NCI-H345 (cell line): ENCODE measurements at regions not wholly inside any gene's neighbourhood (a gene's known extent, or its start where the extent isn't known, plus 50 kb on each side); places are given as distances from the start of the nearest gene placed in this dataset.
A peak's percentile ranks its signal among the peaks of the same experiment; 100 is the strongest.
"Not testable (repeated sequence)": the region's sequence is repeated elsewhere in the genome, so short reads cannot be mapped to it uniquely, and the experiment has no call there.

Source experiments
- DNase-seq: peaks from one replicate; lab custom pipeline; 2025; lab: John Stamatoyannopoulos, UW

GRCh38 chrX:124717537-124717936 lies 371.2 kb downstream of the SH2D1A start:
- DNase-seq = no peak

GRCh38 chrX:124719060-124719459 lies 372.7 kb downstream of the SH2D1A start:
- no peak for DNase-seq

DNA sequence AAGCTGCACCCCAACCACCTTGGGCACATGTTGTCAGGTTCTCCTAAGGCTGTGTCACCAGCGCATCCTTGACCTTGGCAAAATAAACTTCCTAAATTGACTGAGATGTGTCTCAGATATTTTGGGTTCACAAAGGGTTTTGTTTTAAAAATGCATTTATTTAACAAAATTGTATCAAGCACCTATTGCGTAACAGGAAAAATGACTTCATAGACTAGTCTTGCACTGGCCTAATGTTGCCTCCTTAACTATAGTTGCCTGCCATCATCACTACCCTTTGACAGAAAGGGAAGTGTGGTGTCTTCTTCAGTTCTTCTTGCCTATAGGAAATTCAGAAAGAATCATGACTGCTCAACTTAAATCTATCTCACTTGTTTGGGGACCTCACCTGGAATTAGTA lies 374.2 kb downstream of the SH2D1A start:
- DNase-seq = no peak

GRCh38 chrX:124725502-124725901 lies 379.1 kb downstream of the SH2D1A start:
- DNase-seq = no peak

GRCh38 chrX:124726292-124726691 lies 379.9 kb downstream of the SH2D1A start:
- DNase-seq = no peak

GRCh38 chrX:124726881-124727280 lies 380.5 kb downstream of the SH2D1A start:
- DNase-seq = no peak

DNA sequence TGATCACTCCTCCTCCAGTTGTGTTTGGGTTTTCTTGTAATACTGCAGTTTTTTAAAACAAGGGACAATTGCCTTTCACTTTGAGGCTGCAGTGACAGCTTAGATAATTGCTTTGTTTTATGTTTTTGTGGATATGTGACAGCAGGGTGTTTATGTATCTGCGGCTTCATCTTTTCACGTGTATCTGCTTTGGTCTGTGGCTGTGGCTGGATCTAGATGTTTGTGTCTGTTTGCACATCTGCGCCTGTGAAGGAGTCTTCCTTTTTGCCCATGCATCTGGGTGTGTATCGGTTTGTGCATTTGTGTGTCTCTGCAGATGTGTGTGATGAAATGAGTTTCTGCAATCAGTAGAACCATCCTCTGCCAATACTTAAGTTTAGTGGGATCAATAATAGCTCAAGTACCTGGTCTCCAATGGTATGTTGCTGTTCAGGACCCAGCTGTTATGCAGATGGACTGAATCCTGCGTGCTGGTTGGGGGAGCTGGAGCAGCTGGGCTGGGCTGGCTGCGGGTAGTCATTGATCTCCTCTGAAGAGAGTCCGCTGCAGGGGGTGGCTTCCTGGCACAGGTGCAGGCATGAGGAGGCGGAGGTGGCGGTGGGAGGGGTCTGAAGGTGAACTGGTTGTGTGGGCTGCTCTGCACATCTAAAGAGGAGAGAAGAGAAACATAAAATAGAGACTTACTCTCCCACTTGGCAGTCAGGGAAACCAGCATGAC lies 390.3 kb downstream of the SH2D1A start:
- peak; percentile 55 for DNase-seq

- DNase-seq = no peak
Measured at GRCh38 chrX:124737771-124738170, 391.4 kb downstream of the SH2D1A start.

- no peak for DNase-seq
Measured at GRCh38 chrX:124747295-124747694, 400.9 kb downstream of the SH2D1A start.

GRCh38 chrX:124764354-124764753 lies 418.0 kb downstream of the SH2D1A start:
- no peak for DNase-seq

- no peak for DNase-seq
Measured at GRCh38 chrX:124769166-124769565, 422.8 kb downstream of the SH2D1A start.

DNA sequence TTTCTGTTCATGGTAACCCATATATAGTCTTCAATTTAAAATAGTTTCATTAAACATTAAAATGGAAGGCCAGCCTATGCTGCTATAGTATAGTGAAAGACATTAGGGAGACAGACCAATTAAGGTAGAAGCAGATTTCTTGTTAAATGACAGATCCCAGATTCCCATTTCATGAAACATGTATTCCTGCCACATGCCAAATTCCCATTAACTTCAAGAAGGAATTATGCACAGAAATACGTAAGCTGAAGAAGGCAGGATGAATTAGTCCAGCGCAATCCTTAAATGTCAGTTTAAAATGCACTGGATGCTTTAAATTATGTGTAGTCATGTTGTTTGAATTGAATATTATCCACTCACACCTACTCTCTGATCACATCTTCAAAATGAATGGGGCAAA lies 424.9 kb downstream of the SH2D1A start:
- DNase-seq = no peak

GRCh38 chrX:124788253-124788652 lies 441.9 kb downstream of the SH2D1A start:
- DNase-seq = not testable (repeated sequence)

DNA sequence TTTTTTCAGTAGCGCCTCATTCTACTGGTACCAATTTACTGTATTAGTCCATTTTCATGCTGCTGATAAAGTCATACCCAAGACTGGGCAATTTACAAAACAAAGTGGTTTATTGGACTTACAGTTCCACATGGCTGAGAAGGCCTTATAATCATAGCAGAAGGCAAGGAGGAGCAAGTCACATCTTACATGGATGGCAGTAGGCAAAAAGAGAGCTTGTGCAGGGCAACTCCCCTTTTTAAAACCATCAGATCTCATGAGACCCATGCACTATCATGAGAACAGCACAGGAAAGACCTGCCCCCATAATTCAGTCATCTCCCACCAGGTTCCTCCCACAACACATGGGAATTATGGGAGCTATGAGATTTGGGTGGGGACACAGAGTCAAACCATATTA lies 443.5 kb downstream of the SH2D1A start:
- not testable (repeated sequence) for DNase-seq

DNA sequence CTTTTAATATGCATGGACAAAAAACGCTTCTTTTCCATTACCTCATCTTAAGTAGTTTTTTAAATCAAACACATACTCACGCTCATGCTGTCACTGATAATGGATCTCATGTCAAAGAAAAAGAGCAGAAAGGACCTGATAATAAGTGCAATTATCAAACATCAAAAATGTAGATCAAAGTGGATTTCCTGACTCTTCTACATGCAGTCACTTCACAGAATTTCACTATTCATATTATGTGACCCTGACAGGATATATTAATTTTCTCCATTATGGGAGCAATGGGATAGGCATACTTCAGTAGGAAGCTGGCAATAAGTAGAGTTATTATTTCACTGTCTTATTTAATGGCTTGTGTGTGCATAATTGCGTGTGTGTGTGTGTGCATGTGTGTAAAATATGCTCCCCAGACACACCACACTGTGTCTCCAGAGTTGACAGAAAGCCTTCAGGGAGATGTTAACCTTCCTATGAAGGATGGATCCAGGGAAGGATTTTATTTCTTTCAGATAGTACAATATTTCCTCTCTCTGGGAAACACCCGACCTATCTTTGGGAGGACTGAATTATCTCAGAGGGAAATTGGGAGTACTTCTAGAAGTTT lies 445.2 kb downstream of the SH2D1A start:
- DNase-seq = no peak

GRCh38 chrX:124796989-124797388 lies 450.6 kb downstream of the SH2D1A start:
- DNase-seq = no peak

DNA sequence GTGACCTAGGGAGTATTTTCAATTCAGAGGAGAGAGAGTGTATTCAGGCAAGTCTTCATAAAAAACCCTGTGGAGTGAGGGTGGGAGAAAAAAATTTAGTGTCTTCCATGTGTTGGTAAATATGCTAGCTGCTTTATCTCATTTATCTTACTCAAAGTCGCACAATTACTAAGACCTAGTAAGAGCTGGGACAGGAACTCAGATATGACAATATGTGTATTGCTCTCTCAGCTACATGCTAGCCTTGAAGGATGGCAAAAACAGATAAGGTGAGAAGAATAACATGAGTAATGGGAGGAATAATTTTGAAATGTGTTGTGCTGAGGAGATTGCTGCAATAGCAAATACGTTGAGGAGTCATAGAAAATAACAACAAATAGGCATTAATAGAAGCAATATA lies 458.6 kb downstream of the SH2D1A start:
- DNase-seq = no peak

GRCh38 chrX:124805486-124805885 lies 459.1 kb downstream of the SH2D1A start:
- no peak for DNase-seq

DNA sequence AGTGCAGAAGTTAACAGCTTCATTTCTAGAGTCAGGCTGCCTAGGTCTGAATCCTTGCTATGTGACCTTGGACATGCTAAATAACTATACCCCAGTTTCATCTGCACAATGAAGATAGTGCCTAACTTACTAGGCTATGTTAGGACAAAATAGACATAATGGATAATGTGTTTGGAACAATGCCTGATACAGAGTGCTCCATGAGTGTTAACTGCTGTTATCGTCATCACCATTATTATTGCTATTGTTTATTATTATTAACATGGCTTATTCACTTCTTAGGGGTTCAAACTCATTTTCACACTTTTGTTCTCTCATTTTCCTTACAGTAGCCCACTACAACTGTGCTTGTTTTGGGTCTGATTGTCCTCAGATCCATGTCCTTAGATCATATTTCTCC lies 467.7 kb downstream of the SH2D1A start:
- no peak for DNase-seq

DNA sequence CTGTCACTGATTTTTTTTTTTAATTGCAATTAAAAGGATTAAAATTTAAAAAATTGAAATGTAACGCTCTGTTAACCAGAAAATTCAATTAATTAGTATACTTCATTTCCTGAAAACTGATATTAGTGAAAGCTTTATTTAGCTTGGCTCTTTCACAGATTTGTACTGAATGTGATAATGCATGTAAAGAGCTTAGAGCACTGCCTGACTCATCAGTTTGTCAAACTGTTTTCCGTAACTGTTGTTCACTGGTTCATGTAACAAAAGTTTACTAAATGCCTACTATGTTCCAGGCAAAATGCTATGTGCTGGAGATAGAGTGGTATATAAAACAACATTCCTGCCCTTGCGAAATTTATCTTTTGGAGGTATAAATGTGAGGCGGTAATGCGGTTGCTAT lies 471.7 kb downstream of the SH2D1A start:
- DNase-seq = no peak

DNA sequence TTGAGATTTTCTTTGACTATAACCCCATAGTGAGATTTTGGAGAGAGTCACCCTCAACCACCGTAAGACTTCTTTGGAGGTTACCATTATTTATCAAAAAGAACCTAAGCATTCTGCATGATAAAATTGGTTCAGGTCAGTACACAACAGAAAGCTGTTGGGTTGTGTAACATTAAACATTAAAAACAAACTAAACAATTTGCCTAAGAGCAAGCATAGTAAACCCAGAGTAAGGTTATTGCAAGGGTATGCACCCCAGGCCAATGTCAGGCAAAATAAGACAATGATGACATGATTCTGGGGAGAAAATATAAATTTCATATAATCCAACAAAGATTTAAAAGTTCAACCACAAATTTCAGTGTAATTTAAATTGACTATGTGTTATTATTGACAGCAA lies 472.4 kb downstream of the SH2D1A start:
- no peak for DNase-seq

- no peak for DNase-seq
Measured at GRCh38 chrX:124820738-124821137, 474.4 kb downstream of the SH2D1A start.

- no peak for DNase-seq
Measured at GRCh38 chrX:124827258-124827845, 481.0 kb downstream of the SH2D1A start.

- DNase-seq = no peak
Measured at GRCh38 chrX:124829930-124830329, 483.6 kb downstream of the SH2D1A start.
